HepG2 (cell line): ENCODE measurements at regions not wholly inside any gene's neighbourhood (a gene's known extent, or its start where the extent isn't known, plus 50 kb on each side); places are given as distances from the start of the nearest gene placed in this dataset.

Experiments used
- ATAC-seq: fragments of 200-7000 bp; cut with Tn5 transposase; 3 replicates; pipeline ENCODE4 v1.9.1; 2020; ENCODE audit warnings: mild to moderate bottlenecking, moderate library complexity
- BruUV-seq: library from RNA; stranded (reverse); fragments of 400-500 nt; replicated peaks from 2 replicates; lab custom pipeline; 2021; lab: Mats Ljungman, UMichigan
- CTCF ChIA-PET: fragments of 300-600 bp; formaldehyde crosslinking; extraction: SDS; loops from one replicate; lab custom pipeline; 2021; ENCODE audit warnings: low total read pairs, inconsistent platforms, low intra/inter-chr PET ratio; lab: Yijun Ruan, JAX
- POLR2A ChIA-PET: fragments of 350-600 bp; sonication (Branson Sonifier 250); formaldehyde crosslinking; loops from one replicate; lab custom pipeline; 2020; ENCODE audit warnings: antibody characterized with exemption, inconsistent platforms; lab: Yijun Ruan, JAX
- DNase-seq: peaks from one replicate; pipeline ENCODE4 v3.0.0-alpha.2; 2015; ENCODE audit warnings: low spot score
- FAIRE-seq: peaks from 3 replicates; lab custom pipeline; 2011; peaks lifted over from hg19 to GRCh38; lab: Jason Lieb, UNC
- H2AFZ ChIP-seq: one replicate; pipeline ENCODE4 v1.6.1; 2011; ENCODE audit warnings: low read length, inconsistent platforms
- H3K27ac ChIP-seq: fragments of 300-600 bp; 3 replicates; pipeline ENCODE4 v1.8.0; 2011; ENCODE audit warnings: mixed run types, mild to moderate bottlenecking, mixed read lengths, low read length, inconsistent platforms; ENCODE audit not compliant: insufficient read depth; ENCODE audit errors: extremely low read length
- H3K27me3 ChIP-seq, 2 experiments: fragments of 200-600 bp in 1 of 2; 2 replicates in 1 of 2; 3 replicates in 1 of 2; pipeline versions ENCODE4 v1.6.0 to v1.8.0; 2011; ENCODE audit warnings: low read length in 2 of 2, mild to moderate bottlenecking in 2 of 2, moderate library complexity in 2 of 2, inconsistent platforms in 1 of 2; ENCODE audit not compliant: insufficient read depth in 2 of 2, control insufficient read depth in 1 of 2
- H3K36me3 ChIP-seq, 2 experiments: fragments of 200-600 bp in 1 of 2; replicated peaks in 1 of 2; 2 replicates in 1 of 2; 3 replicates in 1 of 2; pipeline versions ENCODE4 v1.5.1 to v1.8.0; 2011; ENCODE audit warnings: low read length in 2 of 2, inconsistent platforms in 1 of 2; ENCODE audit not compliant: insufficient read depth in 2 of 2, control insufficient read depth in 1 of 2
- H3K4me1 ChIP-seq: 2 replicates; pipeline ENCODE4 v1.5.1; 2012; ENCODE audit warnings: low read length, inconsistent platforms; ENCODE audit not compliant: insufficient read depth
- H3K4me2 ChIP-seq: 2 replicates; pipeline ENCODE4 v1.6.0; 2011; ENCODE audit warnings: low read depth, low read length, inconsistent platforms
- H3K4me3 ChIP-seq, 3 experiments: fragments of 200-600 bp in 1 of 3; sonication (generic), shearing (Covaris generic) in 1 of 3; replicated peaks in 1 of 3; 2 replicates each; pipeline ENCODE4 v1.5.1; 2011 to 2016; ENCODE audit warnings: low read length in 3 of 3, inconsistent platforms in 2 of 3, low read depth in 2 of 3, mild to moderate bottlenecking in 2 of 3, control low read depth in 1 of 3, mixed read lengths in 1 of 3; ENCODE audit not compliant: insufficient read depth in 1 of 3
- H3K79me2 ChIP-seq: one replicate; pipeline ENCODE4 v1.6.1; 2011; ENCODE audit warnings: low read length, inconsistent platforms; ENCODE audit not compliant: insufficient read depth
- H3K9ac ChIP-seq: 2 replicates; pipeline ENCODE4 v1.6.0; 2011; ENCODE audit warnings: mild to moderate bottlenecking, low read depth, low read length, inconsistent platforms; ENCODE audit not compliant: insufficient read depth
- H3K9me3 ChIP-seq: 2 replicates; pipeline ENCODE4 v1.5.1; 2012; ENCODE audit warnings: mild to moderate bottlenecking, low read length
- H4K20me1 ChIP-seq: 2 replicates; pipeline ENCODE4 v1.6.0; 2011; ENCODE audit warnings: inconsistent platforms, mild to moderate bottlenecking, low read length, moderate library complexity; ENCODE audit not compliant: insufficient read depth
- CSRNP1 ChIP-seq: sonication (generic); formaldehyde crosslinking; IDR thresholded peaks from 2 replicates; pipeline ENCODE4 v1.8.1; 2023; ENCODE audit warnings: mild to moderate bottlenecking, missing genetic modification reagents
- GMEB1 ChIP-seq: sonication (generic); formaldehyde crosslinking; IDR thresholded peaks from 2 replicates; pipeline ENCODE4 v1.5.1; 2020; ENCODE audit warnings: missing genetic modification reagents, mild to moderate bottlenecking, borderline replicate concordance
- HMGXB3 ChIP-seq: sonication (generic); formaldehyde crosslinking; IDR thresholded peaks from 2 replicates; pipeline ENCODE4 v1.4.0; 2020; ENCODE audit warnings: missing genetic modification reagents, borderline replicate concordance
- KDM5B ChIP-seq: sonication (generic); formaldehyde crosslinking; IDR thresholded peaks from 2 replicates; pipeline ENCODE4 v1.4.0; 2020; ENCODE audit warnings: missing genetic modification reagents, mild to moderate bottlenecking, borderline replicate concordance
- MYNN ChIP-seq: sonication (generic); formaldehyde crosslinking; IDR thresholded peaks from 2 replicates; pipeline ENCODE4 v1.4.0; 2020; ENCODE audit warnings: mild to moderate bottlenecking, low read depth, missing genetic modification reagents
- RBAK ChIP-seq: sonication (generic); formaldehyde crosslinking; IDR thresholded peaks from 2 replicates; pipeline ENCODE4 v1.5.1; 2020; ENCODE audit warnings: mild to moderate bottlenecking, missing genetic modification reagents
- ZFP90 ChIP-seq: sonication (generic); formaldehyde crosslinking; IDR thresholded peaks from 2 replicates; pipeline ENCODE4 v1.8.0; 2022; ENCODE audit warnings: missing genetic modification reagents, mild to moderate bottlenecking, inconsistent platforms, borderline replicate concordance
- ZNF280D ChIP-seq: sonication (generic); formaldehyde crosslinking; IDR thresholded peaks from 2 replicates; pipeline ENCODE4 v1.5.1; 2020; ENCODE audit warnings: mild to moderate bottlenecking, missing genetic modification reagents
- ZNF350 ChIP-seq: sonication (generic); formaldehyde crosslinking; IDR thresholded peaks from 2 replicates; pipeline ENCODE4 v1.4.0; 2020; ENCODE audit warnings: mild to moderate bottlenecking, low read depth, missing genetic modification reagents, borderline replicate concordance
- ZNF468 ChIP-seq: sonication (generic); formaldehyde crosslinking; IDR thresholded peaks from 2 replicates; pipeline ENCODE4 v1.8.0; 2022; ENCODE audit warnings: mild to moderate bottlenecking, moderate library complexity, missing genetic modification reagents
- ZNF713 ChIP-seq: sonication (generic); formaldehyde crosslinking; IDR thresholded peaks from 2 replicates; pipeline ENCODE4 v1.4.0; 2020; ENCODE audit warnings: mild to moderate bottlenecking, missing genetic modification reagents
- ZSCAN21 ChIP-seq: sonication (generic); formaldehyde crosslinking; IDR thresholded peaks from 2 replicates; pipeline ENCODE4 v1.8.0; 2022; ENCODE audit warnings: mild to moderate bottlenecking, missing genetic modification reagents, moderate library complexity, borderline replicate concordance
- WGBS: methylation state at CpG from one replicate; pipeline ENCODE4 v1.1.6; 2017; ENCODE audit warnings: low lambda C conversion rate; 5-methylcytosine and 5-hydroxymethylcytosine counted together
- in situ Hi-C: cut with HindIII; loops from 2 replicates; pipeline ENCODE4 v1.10.0; 2017; ENCODE audit warnings: low pct_unique_long_range_greater_than_20kb; ENCODE audit not compliant: extremely low pct_ligation_motif_present
- intact Hi-C: fragments of 100-400 bp; cut with micrococcal nuclease; formaldehyde crosslinking; loops from one replicate; pipeline ENCODE4 v1.10.0; 2022; ENCODE audit not compliant: unreplicated experiment

GRCh38 chr9:68627594-68627993 lies 77.4 kb upstream of the PIP5K1B start (continued):
- TF ChIP-seq KDM5B (CRISPR knock-in tag): no peak
- TF ChIP-seq ZFP90: no peak

GRCh38 chr9:68629042-68629441 lies 76.0 kb upstream of the PIP5K1B start:
- H3K4me1 ChIP-seq: no peaks in the 10 kb centered on the region
- no peak overlapping the region for H3K27ac ChIP-seq
- in situ Hi-C loops: no loop called here
- TF ChIP-seq ZNF350 (no peak), ZNF468 (no peak), RBAK (CRISPR knock-in tag) (no peak), HMGXB3 (no peak), GMEB1 (CRISPR knock-in tag) (no peak), ZNF713 (CRISPR knock-in tag) (no peak), ZNF280D (CRISPR knock-in tag) (no peak), MYNN (no peak), ZSCAN21 (CRISPR knock-in tag) (no peak), CSRNP1 (no peak)
- POLR2A ChIA-PET: no interaction called here
- no peaks in the 10 kb centered on the region for H3K79me2 ChIP-seq
- no peak overlapping the region for H2AFZ ChIP-seq
- no peak overlapping the region for H3K9ac ChIP-seq
- ATAC-seq (no peak), FAIRE-seq (no peak), DNase-seq (no peak)
- no peak overlapping the region for H3K4me2 ChIP-seq
- CTCF ChIA-PET: no interaction called here
- WGBS: 4% methylated on average over 2 of the region's 2 CpGs
- no peaks in the 10 kb centered on the region for H3K9me3 ChIP-seq
- H3K36me3 ChIP-seq: no peaks in the 10 kb centered on the region
- H3K4me3 ChIP-seq: no peak overlapping the region
- intact Hi-C loops: no loop called here
- H4K20me1 ChIP-seq: no peaks in the 10 kb centered on the region
- BruUV-seq: no TSS peak
- peaks cover 0 to 4% of the 10 kb centered on the region in 2 experiments; a peak in 2 of 5 replicates for H3K27me3 ChIP-seq
